Mesothelial cell of epicardium (in vitro differentiated cells): ENCODE measurements at regions not wholly inside any gene's neighbourhood (a gene's known extent, or its start where the extent isn't known, plus 50 kb on each side); places are given as distances from the start of the nearest gene placed in this dataset.
"Not testable (repeated sequence)": the region's sequence is repeated elsewhere in the genome, so short reads cannot be mapped to it uniquely, and the experiment has no call there.

ENCODE experiments used
- DNase-seq, 2 experiments: peaks; one replicate each; pipeline ENCODE4 v3.0.0; 2021; ENCODE audit warnings: low spot score in 2 of 2; ENCODE audit not compliant: unreplicated experiment in 2 of 2
- H3K27ac Mint-ChIP-seq: 2 replicates; pipeline ENCODE4 v1.8.0; 2021; ENCODE audit warnings: mixed read lengths
- H3K27me3 Mint-ChIP-seq: 2 replicates; pipeline ENCODE4 v1.8.0; 2021; ENCODE audit warnings: low read depth, mixed read lengths
- H3K36me3 Mint-ChIP-seq: 2 replicates; pipeline ENCODE4 v1.8.0; 2021; ENCODE audit warnings: mixed read lengths
- H3K4me1 Mint-ChIP-seq: 2 replicates; pipeline ENCODE4 v1.8.0; 2021; ENCODE audit warnings: mixed read lengths
- H3K4me3 Mint-ChIP-seq: 2 replicates; pipeline ENCODE4 v1.8.0; 2021; ENCODE audit warnings: mild to moderate bottlenecking, moderate library complexity, mixed read lengths
- H3K9me3 Mint-ChIP-seq: 2 replicates; pipeline ENCODE4 v1.8.0; 2021; ENCODE audit warnings: mixed read lengths
- CTCF ChIP-seq: fragments of 200-600 bp; sonication (generic); IDR thresholded peaks from one replicate; pipeline ENCODE4 v1.5.0; 2021; ENCODE audit warnings: antibody characterized with exemption; ENCODE audit not compliant: unreplicated experiment

GRCh38 chr15:66870880-66871388 lies 168.9 kb downstream of the SMAD6 start:
- no peak for DNase-seq
- H3K27me3 Mint-ChIP-seq, result no peaks in the 10 kb centered on the region
- peaks cover 9% of the 10 kb centered on the region for H3K9me3 Mint-ChIP-seq
- TF ChIP-seq CTCF, result no peak
- peaks cover 10% of the 10 kb centered on the region for H3K4me1 Mint-ChIP-seq
- H3K27ac Mint-ChIP-seq, result no peak overlapping the region
- peaks cover 13% of the 10 kb centered on the region for H3K36me3 Mint-ChIP-seq
- no peak overlapping the region for H3K4me3 Mint-ChIP-seq

GRCh38 chr15:66872405-66872804 lies 170.4 kb downstream of the SMAD6 start:
- no peak for TF ChIP-seq CTCF
- DNase-seq, result no peak
- peaks cover 9% of the 10 kb centered on the region for H3K9me3 Mint-ChIP-seq
- H3K36me3 Mint-ChIP-seq, result peaks cover 10% of the 10 kb centered on the region
- no peak overlapping the region for H3K4me3 Mint-ChIP-seq
- no peaks in the 10 kb centered on the region for H3K27me3 Mint-ChIP-seq
- no peak overlapping the region for H3K27ac Mint-ChIP-seq
- H3K4me1 Mint-ChIP-seq, result peaks cover 11% of the 10 kb centered on the region

- not testable (repeated sequence) for H3K9me3 Mint-ChIP-seq, H3K4me3 Mint-ChIP-seq, H3K27me3 Mint-ChIP-seq, DNase-seq, H3K36me3 Mint-ChIP-seq, H3K27ac Mint-ChIP-seq
- peaks cover 19% of the 10 kb centered on the region for H3K4me1 Mint-ChIP-seq
Observed at GRCh38 chr15:66873331-66873730, 171.3 kb downstream of the SMAD6 start.

- peaks cover 19% of the 10 kb centered on the region for H3K4me1 Mint-ChIP-seq
- TF ChIP-seq CTCF, result no peak
- H3K4me3 Mint-ChIP-seq, result no peak overlapping the region
- DNase-seq, result no peak
- peaks cover 8% of the 10 kb centered on the region for H3K36me3 Mint-ChIP-seq
- no peak overlapping the region for H3K27ac Mint-ChIP-seq
- no peaks in the 10 kb centered on the region for H3K27me3 Mint-ChIP-seq
- peaks cover 9% of the 10 kb centered on the region for H3K9me3 Mint-ChIP-seq
Observed at GRCh38 chr15:66873856-66874255, 171.8 kb downstream of the SMAD6 start.

GRCh38 chr15:66875588-66876420 lies 173.8 kb downstream of the SMAD6 start:
- H3K9me3 Mint-ChIP-seq, result no peaks in the 10 kb centered on the region
- no peak for TF ChIP-seq CTCF
- peak in 1 of 2 experiments; percentile 29 for DNase-seq
- peaks cover 18% of the 10 kb centered on the region for H3K4me1 Mint-ChIP-seq
- H3K36me3 Mint-ChIP-seq, result no peaks in the 10 kb centered on the region
- H3K27me3 Mint-ChIP-seq, result no peaks in the 10 kb centered on the region
- no peak overlapping the region for H3K4me3 Mint-ChIP-seq
- no peak overlapping the region for H3K27ac Mint-ChIP-seq

GRCh38 chr15:66876421-66876730 lies 174.3 kb downstream of the SMAD6 start:
- Mint-ChIP-seq H3K27ac (no peak overlapping the region), H3K4me1 (peaks cover 23% of the 10 kb centered on the region), H3K9me3 (no peaks in the 10 kb centered on the region), H3K36me3 (no peaks in the 10 kb centered on the region), H3K27me3 (no peaks in the 10 kb centered on the region), H3K4me3 (no peak overlapping the region)
- peak in 1 of 2 experiments; percentile 35 for DNase-seq
- no peak for TF ChIP-seq CTCF
